Spleen (tissue), 7 donors: ENCODE measurements at regions not wholly inside any gene's neighbourhood (a gene's known extent, or its start where the extent isn't known, plus 50 kb on each side); places are given as distances from the start of the nearest gene placed in this dataset.

Experiments
- POLR2A ChIP-seq, 3 donors: fragments of 450-650 bp; IDR thresholded peaks; one replicate each; pipeline ENCODE4 v1.5.1; 2017; ENCODE audit warnings: antibody characterized with exemption in 3 of 3, mild to moderate bottlenecking in 1 of 3
- TF ChIP-seq, protein P1 (sequence below), 11 experiments: fragments of 200-600 bp in 7 of 11; fragments of 450-650 bp in 4 of 11; sonication (generic) in 4 of 11; IDR thresholded peaks in 8 of 11; conservative IDR thresholded peaks in 3 of 11; 1 replicate in 7 of 11; 2 replicates in 4 of 11; pipeline versions ENCODE4 v1.4.0 to v1.8.0; 2016 to 2021; ENCODE audit warnings: antibody characterized with exemption in 11 of 11, inconsistent platforms in 4 of 11, mild to moderate bottlenecking in 1 of 11
- donor health status: DM: no; HTN: no; CAD: no; lungs with moderate emphysema.
- donor health status: DM: no; HTN: no; CAD: no.
- donor health status: DM: no; HTN: no; CAD: no.

- TF ChIP-seq POLR2A (IDR thresholded peaks at IDR 0.05), result no peak
- TF ChIP-seq, protein P1, sequence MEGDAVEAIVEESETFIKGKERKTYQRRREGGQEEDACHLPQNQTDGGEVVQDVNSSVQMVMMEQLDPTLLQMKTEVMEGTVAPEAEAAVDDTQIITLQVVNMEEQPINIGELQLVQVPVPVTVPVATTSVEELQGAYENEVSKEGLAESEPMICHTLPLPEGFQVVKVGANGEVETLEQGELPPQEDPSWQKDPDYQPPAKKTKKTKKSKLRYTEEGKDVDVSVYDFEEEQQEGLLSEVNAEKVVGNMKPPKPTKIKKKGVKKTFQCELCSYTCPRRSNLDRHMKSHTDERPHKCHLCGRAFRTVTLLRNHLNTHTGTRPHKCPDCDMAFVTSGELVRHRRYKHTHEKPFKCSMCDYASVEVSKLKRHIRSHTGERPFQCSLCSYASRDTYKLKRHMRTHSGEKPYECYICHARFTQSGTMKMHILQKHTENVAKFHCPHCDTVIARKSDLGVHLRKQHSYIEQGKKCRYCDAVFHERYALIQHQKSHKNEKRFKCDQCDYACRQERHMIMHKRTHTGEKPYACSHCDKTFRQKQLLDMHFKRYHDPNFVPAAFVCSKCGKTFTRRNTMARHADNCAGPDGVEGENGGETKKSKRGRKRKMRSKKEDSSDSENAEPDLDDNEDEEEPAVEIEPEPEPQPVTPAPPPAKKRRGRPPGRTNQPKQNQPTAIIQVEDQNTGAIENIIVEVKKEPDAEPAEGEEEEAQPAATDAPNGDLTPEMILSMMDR (IDR thresholded peaks at IDR 0.05 in 8 of 11, conservative IDR thresholded peaks at IDR 0.05 in 3 of 11), result no peak
These were observed 666.7 kb downstream of the NCAM2 start for GRCh38 chr21:21664871-21665270.
